ENCODE measurements at regions not wholly inside any gene's neighbourhood (a gene's known extent, or its start where the extent isn't known, plus 50 kb on each side); places are given as distances from the start of the nearest gene placed in this dataset.

DNA sequence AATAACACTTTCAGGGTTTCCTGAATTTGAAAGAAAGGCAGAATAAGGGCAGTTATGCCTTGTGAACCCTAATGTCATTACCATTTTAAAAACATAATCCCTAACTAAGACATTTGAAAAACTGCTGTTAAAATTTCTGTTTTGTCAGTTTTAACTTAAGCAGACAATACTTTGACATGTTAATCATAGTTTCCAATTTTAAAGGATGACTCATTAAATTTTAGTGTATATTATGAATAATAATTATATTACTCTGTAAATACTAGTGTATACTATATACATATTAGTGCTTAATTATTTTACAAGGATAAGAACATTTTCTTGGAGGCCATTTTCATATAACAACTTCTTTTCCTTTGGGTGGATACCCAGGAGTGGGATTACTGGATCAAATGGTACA, 553.1 kb upstream of the BCHE start:
- H3K4me3 ChIP-seq (ENCODE audit: low read length): no peak overlapping the region
- no peak overlapping the region for H3K9ac ChIP-seq (ENCODE audit: low read length)
- no peaks in the 10 kb centered on the region for H3K27me3 ChIP-seq (replicated peaks; ENCODE audit: control insufficient read depth, insufficient read depth, low read length)
- DNase-seq (ENCODE audit: low read depth): no peak
- H3K9me3 ChIP-seq (ENCODE audit: control insufficient read depth, low read length): peaks cover 4% of the 10 kb centered on the region
- H3K36me3 ChIP-seq (ENCODE audit: control insufficient read depth, insufficient read depth, low read length, severe bottlenecking): no peaks in the 10 kb centered on the region
- H3K4me1 ChIP-seq (ENCODE audit: control insufficient read depth, insufficient read depth, low read length): no peaks in the 10 kb centered on the region

DNA sequence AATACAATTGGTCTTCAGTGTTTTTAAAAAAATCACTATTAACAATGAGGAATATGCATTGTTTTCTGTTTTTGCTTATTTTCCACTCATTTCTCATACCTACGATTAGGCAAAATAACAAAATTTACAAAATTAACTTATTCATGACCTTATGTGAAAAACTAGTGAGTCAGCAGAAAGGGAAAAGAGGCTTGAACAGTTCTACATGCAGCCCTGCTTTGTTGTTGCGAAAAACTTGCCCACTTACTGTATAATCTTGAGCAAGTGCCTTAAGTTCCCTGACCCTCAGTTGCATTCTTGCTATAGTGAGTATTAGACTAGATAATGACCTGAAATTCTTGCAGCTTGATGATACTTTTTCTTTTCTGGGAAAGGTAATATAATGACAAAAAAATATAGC, 551.1 kb upstream of the BCHE start:
- H3K27me3 ChIP-seq (replicated peaks; ENCODE audit: control insufficient read depth, insufficient read depth, low read length): no peaks in the 10 kb centered on the region
- H3K4me3 ChIP-seq (ENCODE audit: low read length): no peak overlapping the region
- no peak for DNase-seq (ENCODE audit: low read depth)
- no peaks in the 10 kb centered on the region for H3K36me3 ChIP-seq (ENCODE audit: control insufficient read depth, insufficient read depth, low read length, severe bottlenecking)
- no peaks in the 10 kb centered on the region for H3K9me3 ChIP-seq (ENCODE audit: control insufficient read depth, low read length)
- H3K9ac ChIP-seq (ENCODE audit: low read length): no peak overlapping the region
- no peaks in the 10 kb centered on the region for H3K4me1 ChIP-seq (ENCODE audit: control insufficient read depth, insufficient read depth, low read length)

GRCh38 chr3:166372571-166373106, 535.4 kb upstream of the BCHE start:
- H3K4me3 ChIP-seq (ENCODE audit: low read length): no peak overlapping the region
- DNase-seq (ENCODE audit: low read depth): no peak
- peaks cover 24% of the 10 kb centered on the region for H3K9me3 ChIP-seq (ENCODE audit: control insufficient read depth, low read length)
- no peaks in the 10 kb centered on the region for H3K36me3 ChIP-seq (ENCODE audit: control insufficient read depth, insufficient read depth, low read length, severe bottlenecking)
- H3K27me3 ChIP-seq (replicated peaks; ENCODE audit: control insufficient read depth, insufficient read depth, low read length): no peaks in the 10 kb centered on the region
- no peaks in the 10 kb centered on the region for H3K4me1 ChIP-seq (ENCODE audit: control insufficient read depth, insufficient read depth, low read length)
- no peak overlapping the region for H3K9ac ChIP-seq (ENCODE audit: low read length)

DNA sequence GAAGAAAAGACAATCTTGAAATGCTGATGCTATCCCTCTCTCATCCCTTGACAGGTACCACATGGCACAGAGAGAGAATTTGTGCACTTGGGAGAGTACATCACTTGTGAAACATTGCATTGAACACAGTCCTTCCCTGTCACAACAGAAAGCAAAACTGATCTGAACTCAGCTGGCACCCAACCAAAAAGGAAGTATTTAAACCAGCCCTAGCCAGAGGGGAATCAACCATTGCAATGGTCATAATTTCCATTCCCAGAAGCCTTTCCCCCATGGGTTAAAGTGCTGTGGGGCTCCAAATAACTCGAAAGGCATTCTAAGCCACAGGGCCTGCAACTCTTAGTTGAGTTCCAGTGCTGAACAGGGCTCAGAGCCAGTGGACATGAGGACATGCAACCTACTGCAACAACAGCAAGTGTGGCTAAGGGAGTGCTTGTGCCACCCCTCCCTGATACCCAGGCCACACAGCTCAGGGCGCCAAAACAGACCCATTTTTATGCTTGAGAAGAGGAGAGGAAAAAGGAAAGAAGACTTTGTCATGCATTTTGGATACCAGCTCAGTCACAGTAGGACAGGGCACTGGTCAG, 530.8 kb upstream of the BCHE start:
- Histone ChIP-seq H3K4me3 (ENCODE audit: low read length) (no peak overlapping the region), H3K36me3 (ENCODE audit: control insufficient read depth, insufficient read depth, low read length, severe bottlenecking) (no peaks in the 10 kb centered on the region), H3K4me1 (ENCODE audit: control insufficient read depth, insufficient read depth, low read length) (no peaks in the 10 kb centered on the region), H3K27me3 (replicated peaks; ENCODE audit: control insufficient read depth, insufficient read depth, low read length) (no peaks in the 10 kb centered on the region), H3K9ac (ENCODE audit: low read length) (no peak overlapping the region), H3K9me3 (ENCODE audit: control insufficient read depth, low read length) (peaks cover 12% of the 10 kb centered on the region)
- DNase-seq (ENCODE audit: low read depth): no peak

DNA sequence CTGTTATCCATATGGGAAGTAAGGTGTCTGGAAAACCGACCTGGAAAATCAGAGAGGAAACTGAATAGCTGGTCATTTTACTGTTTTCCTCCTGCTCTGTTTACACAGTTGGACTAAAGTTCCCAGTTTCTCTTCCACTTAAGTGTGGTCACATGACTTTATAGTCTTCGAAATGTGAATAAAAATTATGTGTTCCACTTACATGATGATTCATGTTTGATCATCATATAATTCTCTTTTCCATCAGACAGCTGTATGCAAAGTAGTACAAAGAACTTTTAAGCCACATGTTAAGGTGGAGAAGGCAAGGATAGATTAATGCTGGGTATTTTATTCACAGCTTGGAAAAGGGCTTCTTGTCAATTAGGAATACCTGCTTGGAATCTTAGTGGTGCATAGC, 525.5 kb upstream of the BCHE start:
- Histone ChIP-seq H3K4me3 (ENCODE audit: low read length) (no peak overlapping the region), H3K36me3 (ENCODE audit: control insufficient read depth, insufficient read depth, low read length, severe bottlenecking) (no peaks in the 10 kb centered on the region), H3K27me3 (replicated peaks; ENCODE audit: control insufficient read depth, insufficient read depth, low read length) (no peaks in the 10 kb centered on the region), H3K9me3 (ENCODE audit: control insufficient read depth, low read length) (no peaks in the 10 kb centered on the region), H3K9ac (ENCODE audit: low read length) (no peak overlapping the region), H3K4me1 (ENCODE audit: control insufficient read depth, insufficient read depth, low read length) (no peaks in the 10 kb centered on the region)
- DNase-seq (ENCODE audit: low read depth): no peak

- H3K9ac ChIP-seq (ENCODE audit: low read length): no peak overlapping the region
- no peaks in the 10 kb centered on the region for H3K9me3 ChIP-seq (ENCODE audit: control insufficient read depth, low read length)
- H3K4me3 ChIP-seq (ENCODE audit: low read length): no peak overlapping the region
- no peak for DNase-seq (ENCODE audit: low read depth)
- no peaks in the 10 kb centered on the region for H3K36me3 ChIP-seq (ENCODE audit: control insufficient read depth, insufficient read depth, low read length, severe bottlenecking)
- no peaks in the 10 kb centered on the region for H3K27me3 ChIP-seq (replicated peaks; ENCODE audit: control insufficient read depth, insufficient read depth, low read length)
- H3K4me1 ChIP-seq (ENCODE audit: control insufficient read depth, insufficient read depth, low read length): no peaks in the 10 kb centered on the region
Measured at GRCh38 chr3:166360720-166361119, 523.5 kb upstream of the BCHE start.

- no peak for DNase-seq (ENCODE audit: low read depth)
- H3K4me3 ChIP-seq (ENCODE audit: low read length): no peak overlapping the region
- no peaks in the 10 kb centered on the region for H3K36me3 ChIP-seq (ENCODE audit: control insufficient read depth, insufficient read depth, low read length, severe bottlenecking)
- H3K4me1 ChIP-seq (ENCODE audit: control insufficient read depth, insufficient read depth, low read length): no peaks in the 10 kb centered on the region
- H3K9me3 ChIP-seq (ENCODE audit: control insufficient read depth, low read length): peaks cover 7% of the 10 kb centered on the region
- H3K9ac ChIP-seq (ENCODE audit: low read length): no peak overlapping the region
- no peaks in the 10 kb centered on the region for H3K27me3 ChIP-seq (replicated peaks; ENCODE audit: control insufficient read depth, insufficient read depth, low read length)
Measured at GRCh38 chr3:166351461-166351860, 514.2 kb upstream of the BCHE start.

DNA sequence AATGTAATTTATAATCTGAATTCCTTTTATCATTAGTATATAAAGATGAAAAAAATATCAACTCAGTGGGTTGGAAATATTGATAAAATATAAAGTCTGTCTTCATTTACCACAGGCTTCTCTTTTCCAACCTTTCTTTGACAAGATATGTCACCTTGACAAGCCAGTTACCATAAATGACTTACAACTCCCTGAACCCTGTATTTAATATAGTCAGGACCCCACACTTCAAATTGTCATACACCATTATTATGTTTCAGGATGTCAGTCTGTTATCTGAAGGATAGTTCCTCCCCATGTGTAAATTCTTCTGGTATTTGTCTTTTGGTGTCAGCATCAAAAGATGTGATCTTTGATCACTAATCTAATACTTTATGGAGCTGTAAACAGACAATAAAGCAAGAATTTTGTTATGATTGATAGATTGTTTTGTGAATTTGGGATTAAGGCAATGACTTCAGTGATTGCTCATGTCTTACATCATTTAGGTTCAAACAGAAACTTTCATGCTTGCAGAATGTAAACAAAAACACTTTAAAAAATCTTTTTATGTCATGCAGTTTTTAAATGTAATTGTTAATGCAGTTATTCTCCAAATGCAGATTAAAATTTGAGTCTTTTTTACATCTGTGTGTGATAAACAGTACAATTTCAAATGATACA, 503.5 kb upstream of the BCHE start:
- Histone ChIP-seq H3K9ac (ENCODE audit: low read length) (no peak overlapping the region), H3K36me3 (ENCODE audit: control insufficient read depth, insufficient read depth, low read length, severe bottlenecking) (no peaks in the 10 kb centered on the region), H3K4me3 (ENCODE audit: low read length) (no peak overlapping the region), H3K9me3 (ENCODE audit: control insufficient read depth, low read length) (peaks cover under 1% of the 10 kb centered on the region), H3K27me3 (replicated peaks; ENCODE audit: control insufficient read depth, insufficient read depth, low read length) (no peaks in the 10 kb centered on the region), H3K4me1 (ENCODE audit: control insufficient read depth, insufficient read depth, low read length) (no peaks in the 10 kb centered on the region)
- DNase-seq (ENCODE audit: low read depth): no peak

DNA sequence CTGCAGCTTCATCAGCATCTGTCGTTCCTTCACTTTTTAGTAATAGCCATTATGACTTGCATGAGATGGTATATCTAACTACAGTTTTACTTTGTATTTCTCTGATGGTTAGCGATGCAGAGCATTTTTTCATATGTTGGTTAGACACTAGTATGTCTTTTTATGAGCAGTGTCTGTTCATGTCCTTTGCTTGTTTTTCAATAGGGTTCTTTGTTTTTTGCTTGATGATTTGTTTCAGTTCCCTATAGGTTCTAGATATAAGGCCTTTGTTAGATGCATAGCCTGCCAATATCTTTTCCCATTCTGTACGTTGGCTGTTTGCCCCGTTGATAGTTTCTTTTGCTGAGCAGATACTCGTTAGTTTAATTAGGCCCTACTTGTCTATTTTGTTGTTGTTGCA, 487.2 kb upstream of the BCHE start:
- DNase-seq (ENCODE audit: low read depth): no peak
- H3K9me3 ChIP-seq (ENCODE audit: control insufficient read depth, low read length): no peaks in the 10 kb centered on the region
- H3K9ac ChIP-seq (ENCODE audit: low read length): no peak overlapping the region
- H3K4me3 ChIP-seq (ENCODE audit: low read length): no peak overlapping the region
- H3K4me1 ChIP-seq (ENCODE audit: control insufficient read depth, insufficient read depth, low read length): no peaks in the 10 kb centered on the region
- no peaks in the 10 kb centered on the region for H3K27me3 ChIP-seq (replicated peaks; ENCODE audit: control insufficient read depth, insufficient read depth, low read length)
- H3K36me3 ChIP-seq (ENCODE audit: control insufficient read depth, insufficient read depth, low read length, severe bottlenecking): no peaks in the 10 kb centered on the region

DNA sequence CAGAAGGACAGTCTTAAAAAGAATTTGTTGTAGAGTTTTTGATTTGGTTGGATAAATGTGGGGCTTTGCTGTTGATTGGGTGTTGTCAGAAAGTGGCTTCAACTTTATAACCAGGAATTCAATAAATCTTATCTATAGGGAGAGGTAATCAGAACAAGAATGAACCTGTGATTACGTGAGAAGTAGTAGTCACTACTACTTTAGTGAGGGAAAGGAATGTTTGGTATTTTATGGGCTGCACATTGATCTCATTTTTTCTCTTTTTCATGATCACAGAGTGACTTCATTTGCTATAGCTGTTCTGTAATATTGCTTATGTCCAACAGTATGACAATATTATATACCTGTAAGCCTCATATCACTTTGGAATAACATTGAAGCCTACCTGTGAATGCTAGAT, 485.2 kb upstream of the BCHE start:
- no peaks in the 10 kb centered on the region for H3K4me1 ChIP-seq (ENCODE audit: control insufficient read depth, insufficient read depth, low read length)
- H3K36me3 ChIP-seq (ENCODE audit: control insufficient read depth, insufficient read depth, low read length, severe bottlenecking): no peaks in the 10 kb centered on the region
- no peaks in the 10 kb centered on the region for H3K27me3 ChIP-seq (replicated peaks; ENCODE audit: control insufficient read depth, insufficient read depth, low read length)
- no peaks in the 10 kb centered on the region for H3K9me3 ChIP-seq (ENCODE audit: control insufficient read depth, low read length)
- no peak overlapping the region for H3K4me3 ChIP-seq (ENCODE audit: low read length)
- no peak overlapping the region for H3K9ac ChIP-seq (ENCODE audit: low read length)
- DNase-seq (ENCODE audit: low read depth): no peak

DNA sequence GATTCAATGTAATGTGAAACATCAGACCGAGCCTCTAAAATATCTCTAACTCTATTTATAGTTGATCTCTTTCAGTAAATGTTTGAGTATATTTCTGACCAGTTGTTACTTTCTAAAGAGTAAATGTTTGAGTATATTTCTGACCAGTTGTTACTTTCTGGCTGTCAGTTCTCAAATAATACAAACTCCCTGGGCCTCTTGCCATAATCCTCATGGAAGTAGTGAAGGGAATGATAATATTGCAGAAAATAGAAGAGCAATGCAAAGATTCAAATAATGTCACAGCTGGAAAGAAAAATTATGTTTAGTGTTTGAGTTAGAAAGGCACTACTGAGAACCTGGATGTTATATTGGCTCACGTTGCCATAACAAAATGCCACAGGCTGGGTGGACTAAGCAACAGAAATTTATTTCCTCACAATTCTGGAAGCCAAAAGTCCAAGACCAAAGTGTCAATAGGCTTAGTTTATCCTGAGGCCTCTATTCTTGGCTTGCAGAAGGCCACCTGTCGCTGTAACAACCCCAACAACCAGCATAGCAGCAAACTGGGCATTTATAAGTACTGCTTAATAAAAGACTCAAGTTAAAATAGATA, 470.6 kb upstream of the BCHE start:
- no peak overlapping the region for H3K9ac ChIP-seq (ENCODE audit: low read length)
- H3K9me3 ChIP-seq (ENCODE audit: control insufficient read depth, low read length): no peaks in the 10 kb centered on the region
- DNase-seq (ENCODE audit: low read depth): no peak
- no peaks in the 10 kb centered on the region for H3K36me3 ChIP-seq (ENCODE audit: control insufficient read depth, insufficient read depth, low read length, severe bottlenecking)
- no peaks in the 10 kb centered on the region for H3K27me3 ChIP-seq (replicated peaks; ENCODE audit: control insufficient read depth, insufficient read depth, low read length)
- H3K4me1 ChIP-seq (ENCODE audit: control insufficient read depth, insufficient read depth, low read length): no peaks in the 10 kb centered on the region
- H3K4me3 ChIP-seq (ENCODE audit: low read length): no peak overlapping the region
